GM21360 (cell line): ENCODE measurements at regions not wholly inside any gene's neighbourhood (a gene's known extent, or its start where the extent isn't known, plus 50 kb on each side); places are given as distances from the start of the nearest gene placed in this dataset.

Experiments used
- ATAC-seq: cut with Tn5 transposase; IDR thresholded peaks from one replicate; pipeline ENCODE4 v1.9.1; 2021; ENCODE audit warnings: mild to moderate bottlenecking, moderate library complexity; ENCODE audit not compliant: unreplicated experiment

DNA sequence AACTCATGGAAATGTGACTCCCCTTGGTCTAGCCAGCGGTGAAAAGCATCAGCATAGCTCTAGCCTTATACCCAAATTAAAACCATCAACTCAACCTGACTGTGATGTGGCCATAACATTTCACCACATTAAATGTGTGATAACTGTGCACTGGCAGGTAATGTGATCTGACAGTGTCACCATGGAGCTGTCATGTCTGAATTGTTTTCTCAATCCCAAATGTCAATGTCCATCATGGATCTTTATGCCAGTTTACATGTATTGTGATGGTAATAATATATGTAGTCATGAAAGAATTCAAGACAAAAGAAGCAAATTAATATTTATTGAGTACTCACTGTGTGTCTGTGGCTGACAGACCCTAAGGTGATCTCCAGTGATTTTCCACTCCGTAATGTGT lies 213.4 kb upstream of the EOMES start:
- no peak for ATAC-seq

DNA sequence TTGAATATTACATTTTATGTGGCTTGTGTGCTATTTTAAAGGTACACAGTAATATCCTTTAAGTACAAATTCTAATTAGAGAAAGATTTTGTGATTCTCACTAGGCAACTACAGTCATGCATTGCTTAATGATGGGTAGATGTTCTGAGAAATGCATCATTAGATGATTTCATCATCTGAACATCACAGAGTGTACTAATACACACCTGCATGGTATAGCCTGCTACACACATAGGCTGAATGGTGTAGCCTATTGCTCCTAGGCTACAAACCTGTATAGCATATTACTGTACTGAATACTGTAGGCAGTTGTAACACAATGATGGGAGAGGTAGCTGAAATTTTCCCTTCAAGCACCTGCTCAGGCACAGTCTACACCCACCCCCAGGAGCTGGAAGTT lies 217.4 kb upstream of the EOMES start:
- no peak for ATAC-seq

DNA sequence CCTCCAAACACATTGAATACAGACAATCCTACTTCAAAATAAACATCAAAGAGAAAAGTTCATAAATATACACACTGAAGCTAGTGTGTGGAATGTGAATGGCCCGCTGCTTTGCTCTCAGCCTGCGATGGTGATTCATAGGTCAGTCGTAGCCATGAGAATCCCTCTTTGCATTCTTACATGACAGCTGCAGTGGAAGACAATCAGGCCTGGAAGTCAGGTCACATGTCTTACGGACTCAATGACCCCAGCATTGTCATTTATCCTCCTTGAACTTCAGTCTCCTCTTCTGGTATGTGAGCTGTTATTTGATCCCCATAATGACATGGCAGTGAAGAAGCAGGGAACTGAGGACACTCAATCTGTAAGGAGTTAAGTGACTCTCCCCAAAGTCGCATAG lies 217.8 kb upstream of the EOMES start:
- ATAC-seq = no peak

DNA sequence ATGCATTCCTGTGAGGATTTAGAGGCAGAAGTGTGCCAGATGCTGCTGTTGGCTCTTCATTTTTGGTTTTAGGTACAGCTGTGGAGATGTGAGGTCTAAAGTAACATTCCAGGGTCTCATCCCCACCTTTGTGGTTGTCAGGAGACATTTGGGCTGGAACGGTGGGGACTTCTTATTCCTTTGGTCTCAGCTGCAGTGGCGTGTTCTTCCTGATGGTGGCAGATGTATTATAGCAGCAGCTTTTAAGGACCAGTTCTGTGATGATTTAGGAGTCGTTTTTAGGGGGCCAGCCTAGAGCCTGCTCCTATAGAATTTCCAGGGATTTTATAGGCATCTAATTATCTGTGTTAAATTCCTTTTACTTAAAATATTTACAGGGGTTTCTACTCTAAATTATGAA lies 221.0 kb upstream of the EOMES start:
- no peak for ATAC-seq

DNA sequence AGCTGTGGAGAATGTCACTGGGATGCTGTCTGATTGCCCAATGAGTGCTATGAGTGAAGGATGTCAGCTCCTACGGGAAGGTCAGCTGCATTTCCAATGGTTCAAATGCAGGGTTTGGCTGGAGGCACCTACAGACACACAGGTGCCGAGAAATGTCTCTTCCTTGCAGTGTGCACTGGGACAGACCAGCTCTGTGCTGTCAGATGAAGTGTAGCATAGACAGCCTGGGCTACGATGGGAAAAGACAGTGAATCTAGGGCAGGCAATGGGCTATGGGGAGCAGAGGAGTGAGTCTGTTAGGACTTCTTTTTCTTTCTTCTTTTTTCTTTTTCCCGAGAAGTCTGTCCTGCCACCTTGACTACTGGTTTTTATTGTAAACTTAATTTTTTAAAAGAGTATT lies 223.1 kb upstream of the EOMES start:
- no peak for ATAC-seq

DNA sequence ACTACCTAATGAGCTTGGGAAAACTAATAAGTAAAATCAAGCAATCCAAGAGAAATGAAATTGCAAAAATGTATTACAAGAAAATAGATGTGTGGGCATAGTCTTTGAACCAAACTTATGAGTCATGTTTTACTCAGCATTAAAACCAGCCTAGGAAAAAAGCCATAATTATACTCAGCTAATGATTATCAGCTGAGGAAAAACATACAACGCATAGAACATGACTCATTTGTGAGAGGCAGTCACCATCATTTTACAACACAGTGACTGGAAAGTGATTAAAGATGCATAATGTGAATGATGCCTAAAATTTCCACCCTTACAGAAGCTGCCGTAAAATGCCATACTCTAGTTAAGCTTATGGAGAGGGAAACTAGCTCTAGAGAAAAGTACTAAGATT lies 238.0 kb upstream of the EOMES start:
- no peak for ATAC-seq

DNA sequence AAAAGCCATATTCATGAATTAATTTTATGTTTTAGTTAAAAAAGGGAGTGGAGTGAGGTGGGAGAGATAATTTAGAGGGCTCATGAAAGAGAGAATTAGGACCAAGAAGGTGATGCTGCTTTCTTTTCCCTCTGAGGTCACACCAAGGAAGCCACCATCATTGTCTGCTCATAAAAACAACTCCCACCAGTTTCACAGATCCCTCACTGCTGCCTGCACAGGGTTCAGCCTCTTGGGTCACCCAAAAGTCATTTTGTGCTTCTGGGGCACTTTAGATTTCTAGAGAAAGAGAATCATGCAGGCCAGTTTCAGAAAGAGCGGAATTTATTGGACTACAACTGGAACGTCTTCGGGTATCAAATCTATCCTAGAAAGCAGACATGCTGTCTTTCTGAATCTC lies 241.4 kb upstream of the EOMES start:
- ATAC-seq = no peak

DNA sequence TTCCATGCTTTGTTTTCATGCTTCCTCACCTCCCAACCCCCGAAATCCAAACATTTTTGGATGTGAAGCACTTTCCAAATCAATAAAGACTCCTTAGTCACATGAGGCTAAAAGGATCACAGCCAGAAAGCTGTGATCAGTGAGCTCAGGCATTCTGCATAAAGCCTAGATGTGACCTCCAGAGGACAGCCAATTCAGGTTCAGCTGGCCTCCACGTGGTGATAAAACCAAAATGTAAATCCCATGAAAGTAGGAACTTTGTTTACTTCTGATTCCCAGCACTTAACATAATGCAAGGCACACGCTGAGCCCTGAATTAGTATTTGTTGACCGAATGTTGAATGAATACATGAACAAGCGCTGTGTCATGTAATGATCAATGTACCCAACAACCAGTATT lies 249.5 kb upstream of the EOMES start:
- no peak for ATAC-seq

DNA sequence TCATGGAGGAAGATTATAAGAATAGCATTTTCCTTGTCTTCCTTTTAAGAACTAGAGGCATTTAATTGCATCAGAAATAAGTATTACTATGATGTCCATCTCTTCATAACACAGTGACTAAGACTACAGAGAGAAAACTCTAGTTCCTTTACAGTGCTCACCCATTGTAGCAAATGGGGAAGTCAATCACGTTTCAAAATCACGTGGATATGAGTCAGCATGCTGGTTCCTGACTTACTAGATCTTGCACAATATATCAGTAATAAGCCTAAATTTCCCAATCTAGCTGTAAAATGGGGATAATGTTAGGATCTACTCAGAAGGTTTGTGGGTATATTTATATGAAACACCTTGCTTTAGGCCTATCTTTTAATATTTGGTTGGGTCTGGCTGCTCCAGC lies 254.8 kb upstream of the EOMES start:
- no peak for ATAC-seq

DNA sequence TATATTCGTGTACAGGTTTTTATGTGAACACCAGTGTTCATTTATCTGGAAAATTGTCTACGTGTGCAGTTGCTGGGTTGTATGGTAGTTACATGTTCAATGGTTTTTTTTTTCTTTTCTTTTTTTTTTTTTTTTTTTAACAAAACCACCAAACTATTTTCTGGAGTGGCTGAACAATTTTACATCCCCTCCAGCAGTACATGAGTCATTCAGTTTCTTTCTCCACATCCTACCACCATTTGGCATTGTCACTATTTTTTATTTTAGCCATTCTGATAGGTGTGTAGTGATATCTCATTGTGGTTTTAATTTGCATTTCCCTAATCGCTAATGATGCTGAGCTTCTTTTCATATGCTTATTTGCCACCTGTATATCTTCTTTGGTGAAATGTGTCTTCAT lies 256.3 kb upstream of the EOMES start:
- ATAC-seq = no peak

DNA sequence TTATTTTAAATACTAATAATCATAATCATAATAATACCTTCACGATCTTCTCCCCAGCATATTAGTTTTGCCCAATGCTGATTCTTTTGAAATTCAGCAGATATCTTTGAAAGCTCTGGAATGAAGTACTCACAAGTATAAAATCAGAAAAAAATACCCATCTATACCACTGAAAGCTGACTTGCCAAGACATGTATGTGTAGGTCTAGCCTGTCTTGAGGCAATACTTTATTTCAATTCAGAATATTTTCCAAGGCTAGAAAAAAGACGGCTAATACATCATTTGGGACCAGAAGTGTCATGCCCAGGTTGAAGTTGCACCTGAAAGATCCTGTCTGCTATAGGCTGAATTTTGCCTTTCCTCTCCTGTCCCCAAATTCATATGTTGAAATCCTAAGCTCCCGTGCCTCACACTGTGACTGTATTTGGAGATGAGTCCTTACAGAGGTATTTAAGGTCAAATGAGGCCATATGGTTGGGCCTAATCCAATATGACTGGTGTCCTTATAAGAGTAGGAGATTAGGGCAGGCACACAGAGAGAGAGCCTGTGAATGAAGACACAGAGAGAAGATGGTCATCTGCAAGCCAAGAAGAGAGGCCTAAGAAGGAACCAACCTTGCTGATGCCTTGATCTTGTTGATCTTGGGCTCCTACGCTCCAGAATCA lies 255.9 kb upstream of the CMC1 start:
- ATAC-seq = no peak

DNA sequence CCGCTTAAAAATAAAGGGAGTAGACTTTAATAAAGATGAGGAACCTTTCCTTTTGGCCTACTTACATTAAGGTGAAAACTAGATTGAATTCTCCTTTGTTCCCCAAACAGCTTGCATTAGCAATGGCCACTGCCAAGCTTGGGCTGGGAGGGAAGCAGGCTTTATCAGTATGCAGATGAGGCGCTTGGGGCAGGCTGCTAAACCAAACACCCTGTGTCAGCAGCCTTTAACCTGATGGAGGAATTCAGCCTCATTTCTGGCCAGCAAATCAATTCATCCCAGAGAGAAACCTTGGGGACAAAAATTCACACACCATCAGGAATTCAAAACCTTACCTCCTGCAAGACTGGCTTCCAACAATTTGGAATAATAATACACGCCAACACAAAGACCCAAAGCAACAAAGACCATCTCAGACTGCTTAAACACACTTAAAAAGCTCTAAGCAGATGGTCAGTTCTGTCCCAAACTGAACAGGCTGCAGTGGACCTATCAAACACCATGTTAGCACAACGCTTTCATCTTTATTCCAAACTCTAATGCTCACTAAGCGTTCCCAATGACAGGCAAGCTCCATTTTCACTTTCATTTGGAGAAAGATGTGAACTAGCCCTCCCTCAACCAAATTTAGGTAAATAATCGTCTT lies 255.1 kb upstream of the CMC1 start:
- no peak for ATAC-seq

DNA sequence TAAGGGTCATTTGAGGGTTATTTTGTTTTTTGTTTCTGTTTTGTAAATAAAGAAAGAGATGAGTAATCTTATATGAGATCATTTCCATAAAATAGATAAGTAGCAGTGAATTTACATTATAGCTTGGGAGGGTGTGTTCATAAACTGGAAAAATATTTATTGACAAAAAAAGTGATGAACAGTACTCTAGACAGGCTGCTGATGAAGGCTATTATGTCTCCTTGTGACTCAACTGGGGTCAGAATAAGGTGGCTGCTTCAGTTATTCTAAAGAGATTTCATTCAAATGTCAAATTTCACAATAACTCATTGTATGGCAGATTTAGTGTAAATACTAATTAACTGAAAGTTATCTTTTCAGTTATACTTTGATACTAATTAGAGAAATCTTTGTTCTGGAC lies 251.1 kb upstream of the CMC1 start:
- ATAC-seq = no peak

DNA sequence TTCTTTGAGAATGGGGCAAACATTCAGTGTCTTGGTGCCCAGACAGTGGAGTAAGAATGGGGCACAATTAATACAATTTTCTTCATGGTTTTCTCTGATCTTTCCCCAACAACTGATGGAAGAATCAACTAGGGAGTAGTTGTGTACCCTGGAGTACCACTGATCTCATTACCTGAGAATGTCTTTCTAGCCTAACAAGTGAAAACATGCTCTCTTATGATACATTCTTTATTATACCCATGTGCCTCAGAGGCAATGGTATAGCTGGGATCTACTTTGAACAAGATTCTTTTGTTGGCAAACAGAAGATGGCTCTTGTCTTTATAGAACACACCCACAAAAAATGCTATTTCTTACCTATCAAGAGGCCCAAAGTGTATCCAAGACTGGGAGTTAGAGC lies 250.6 kb upstream of the CMC1 start:
- ATAC-seq = no peak

DNA sequence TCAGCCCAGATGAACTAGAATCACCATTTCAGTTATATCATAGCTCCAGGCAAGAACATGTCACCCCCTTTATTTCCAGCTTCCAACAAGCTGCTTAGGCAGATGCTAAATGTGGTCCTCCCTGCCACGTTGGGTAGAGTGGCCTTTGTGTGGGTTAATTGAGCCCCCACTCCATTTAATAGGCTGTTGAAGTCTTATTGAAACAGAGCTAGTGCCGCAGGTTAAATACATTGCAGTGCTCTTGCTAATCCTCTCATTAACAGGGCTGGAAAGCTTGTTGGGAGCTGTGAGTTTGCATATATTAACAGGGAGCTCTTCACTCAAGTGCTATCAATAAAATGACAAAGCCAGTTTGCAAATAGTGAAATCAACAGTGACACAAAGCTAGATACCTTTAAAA lies 248.4 kb upstream of the CMC1 start:
- ATAC-seq = no peak

DNA sequence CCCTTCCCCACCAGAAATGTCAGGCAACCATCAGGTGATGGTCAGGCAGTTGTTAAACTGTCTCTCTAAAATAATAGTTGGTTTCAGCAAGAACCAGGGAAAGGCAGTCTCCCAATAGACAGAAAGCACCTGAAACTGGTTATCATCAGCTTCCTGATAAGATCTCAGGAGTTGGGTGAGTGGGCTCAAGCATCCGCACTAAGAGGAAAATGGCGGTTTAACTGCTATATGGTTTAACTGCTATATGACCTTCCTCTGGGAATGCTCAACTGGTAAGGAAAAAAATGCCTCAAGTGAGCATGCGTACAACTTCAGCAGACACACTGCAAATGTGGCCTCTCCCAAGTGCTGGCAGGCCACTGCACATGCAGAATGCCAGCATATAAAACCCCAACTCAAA lies 240.8 kb upstream of the CMC1 start:
- no peak for ATAC-seq

DNA sequence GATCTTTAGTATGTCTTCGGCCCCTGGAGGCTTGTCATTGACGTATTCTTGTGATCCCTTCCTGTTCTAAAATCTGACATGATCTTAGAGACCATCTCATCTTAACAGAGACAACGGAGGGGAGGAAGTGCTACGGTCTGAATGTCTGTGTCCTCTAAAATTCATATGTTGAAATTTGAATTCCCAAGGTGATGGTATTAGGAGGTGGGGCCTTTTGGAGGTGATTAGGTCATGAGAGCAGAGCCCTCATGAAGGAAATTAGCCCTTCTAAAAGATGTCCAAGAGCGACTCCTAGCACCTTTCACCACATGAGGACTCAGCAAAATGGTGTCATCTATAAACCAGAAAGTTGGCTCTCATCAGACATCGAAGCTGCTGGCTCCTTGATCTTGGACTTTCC lies 233.2 kb upstream of the CMC1 start:
- no peak for ATAC-seq

DNA sequence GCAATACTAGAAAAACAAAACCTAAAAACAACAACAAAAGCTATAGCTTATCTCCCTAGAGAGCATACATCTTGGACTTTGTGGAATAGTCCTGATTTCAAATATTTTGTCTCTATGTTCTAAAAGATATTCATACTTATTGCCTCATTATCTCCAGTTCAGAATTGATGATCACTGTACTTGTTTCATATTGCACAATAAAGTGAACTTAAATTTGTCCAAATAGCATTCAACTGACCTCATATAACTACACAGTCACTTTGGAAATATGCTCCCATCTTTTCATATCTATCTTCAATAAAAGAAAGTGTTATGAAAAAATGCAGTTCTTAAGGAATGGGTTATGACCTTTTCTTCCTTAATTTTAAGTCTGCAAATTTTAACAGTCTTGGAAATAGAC lies 228.6 kb upstream of the CMC1 start:
- no peak for ATAC-seq

DNA sequence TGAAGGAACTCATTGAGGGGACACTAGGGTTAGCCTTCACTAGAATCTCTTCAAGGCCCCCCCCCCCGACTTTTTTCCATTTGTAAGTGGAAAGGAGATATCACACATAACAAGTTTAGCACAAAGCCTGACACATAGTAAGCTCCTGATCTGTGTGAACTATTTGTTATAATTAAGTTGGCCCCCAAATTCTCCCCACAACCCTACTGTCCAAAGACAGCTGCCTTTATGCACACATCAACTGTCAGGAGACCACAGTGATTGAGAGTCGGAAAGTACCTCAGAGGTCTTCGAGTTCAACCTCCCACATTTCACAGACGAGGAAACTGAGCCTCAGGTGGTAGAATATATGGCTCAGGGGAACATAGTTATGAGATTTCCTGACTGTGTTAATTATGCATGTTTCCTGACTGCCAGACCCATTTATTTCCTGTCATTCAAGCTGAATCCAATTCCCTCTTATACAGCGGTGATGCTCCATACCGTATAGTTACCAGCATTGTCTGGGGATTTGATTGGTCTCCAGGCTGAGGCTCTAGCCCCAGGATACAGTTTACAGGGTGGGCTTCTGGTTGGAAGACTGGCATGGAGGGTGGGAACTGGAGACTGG lies 227.4 kb upstream of the CMC1 start:
- ATAC-seq = no peak

DNA sequence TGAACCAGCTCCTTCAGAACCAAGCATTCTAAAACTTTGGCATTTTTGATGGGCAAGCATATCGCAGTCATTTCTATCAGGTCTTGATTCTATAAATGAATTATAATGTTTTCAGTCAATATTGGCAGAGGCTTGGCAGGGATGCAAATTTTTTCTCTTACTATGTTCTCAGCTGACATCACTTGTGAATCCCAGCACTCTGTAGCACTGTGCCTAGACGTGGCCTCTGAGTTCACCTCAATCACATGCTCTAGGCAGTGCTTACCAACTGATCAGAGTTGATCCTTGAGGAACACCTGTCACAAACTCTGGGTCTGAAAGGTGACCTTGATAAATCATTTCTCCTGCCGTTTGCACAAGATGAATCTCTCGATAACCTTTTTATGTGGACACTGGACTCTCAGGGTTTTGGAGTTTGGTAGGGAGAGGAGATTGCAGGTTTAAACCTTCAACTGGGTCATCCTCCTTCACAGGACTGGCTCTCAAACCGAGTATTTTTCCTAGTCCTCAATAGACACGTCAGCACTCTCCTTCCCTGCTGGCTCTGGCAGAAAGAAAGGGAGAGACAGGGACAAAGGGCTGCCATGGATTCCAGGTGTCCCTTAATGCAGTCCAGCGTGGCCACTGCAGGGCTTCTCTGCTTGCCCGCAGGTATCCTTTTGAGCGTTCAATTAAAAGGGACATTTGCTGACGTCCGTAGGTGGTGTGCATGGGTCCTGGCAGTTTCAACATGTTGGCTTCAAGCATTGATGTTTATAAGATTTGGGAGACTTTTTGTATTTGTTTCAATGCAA lies 222.3 kb upstream of the CMC1 start:
- no peak for ATAC-seq

DNA sequence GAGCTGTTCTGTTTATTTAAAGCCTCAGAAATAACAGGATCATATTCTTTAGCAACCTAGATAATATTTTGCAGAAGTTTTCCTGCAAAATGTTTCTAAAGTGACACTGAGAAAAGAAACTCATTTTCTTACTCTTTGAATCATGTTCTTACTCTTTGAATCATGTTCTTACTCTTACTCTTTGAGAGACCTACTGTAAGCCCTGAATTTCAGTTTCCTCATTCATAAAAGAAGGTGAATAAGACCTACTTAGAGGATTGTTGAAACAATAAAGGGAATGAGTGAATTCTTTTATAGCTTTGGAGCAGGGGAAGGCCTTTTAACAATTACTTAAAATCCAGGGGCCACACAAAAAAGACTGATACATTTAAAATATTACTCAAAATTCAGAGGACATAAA lies 221.7 kb upstream of the CMC1 start:
- no peak for ATAC-seq

DNA sequence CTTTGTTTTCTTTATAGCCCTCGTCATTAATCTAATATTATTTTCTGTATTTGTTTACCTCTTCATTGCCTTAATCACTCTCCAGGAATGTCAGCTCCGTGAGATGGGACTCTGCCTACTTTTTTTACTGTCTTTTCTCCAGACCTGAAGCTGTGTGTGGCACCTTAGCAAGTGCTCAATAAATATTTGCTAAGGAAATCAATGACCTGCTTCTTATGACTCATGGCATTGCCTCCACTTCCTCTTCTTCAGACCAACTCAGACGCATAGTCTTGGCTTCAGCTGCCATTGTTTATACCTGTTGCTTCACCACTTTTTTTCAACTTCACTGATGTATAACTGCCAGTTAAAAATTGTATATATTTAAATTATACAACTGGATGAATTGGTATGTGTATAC lies 218.5 kb upstream of the CMC1 start:
- peak; percentile 57 for ATAC-seq
